ENCODE measurements at regions not wholly inside any gene's neighbourhood (a gene's known extent, or its start where the extent isn't known, plus 50 kb on each side); places are given as distances from the start of the nearest gene placed in this dataset.
"Not testable (repeated sequence)": the region's sequence is repeated elsewhere in the genome, so short reads cannot be mapped to it uniquely, and the experiment has no call there.

- 61 to 65% methylated on average over 3 of the region's 3 CpGs for WGBS, 2 donors
- intact Hi-C loops (cut with DNase I) = no loop called here
- TF ChIP-seq, protein P1, sequence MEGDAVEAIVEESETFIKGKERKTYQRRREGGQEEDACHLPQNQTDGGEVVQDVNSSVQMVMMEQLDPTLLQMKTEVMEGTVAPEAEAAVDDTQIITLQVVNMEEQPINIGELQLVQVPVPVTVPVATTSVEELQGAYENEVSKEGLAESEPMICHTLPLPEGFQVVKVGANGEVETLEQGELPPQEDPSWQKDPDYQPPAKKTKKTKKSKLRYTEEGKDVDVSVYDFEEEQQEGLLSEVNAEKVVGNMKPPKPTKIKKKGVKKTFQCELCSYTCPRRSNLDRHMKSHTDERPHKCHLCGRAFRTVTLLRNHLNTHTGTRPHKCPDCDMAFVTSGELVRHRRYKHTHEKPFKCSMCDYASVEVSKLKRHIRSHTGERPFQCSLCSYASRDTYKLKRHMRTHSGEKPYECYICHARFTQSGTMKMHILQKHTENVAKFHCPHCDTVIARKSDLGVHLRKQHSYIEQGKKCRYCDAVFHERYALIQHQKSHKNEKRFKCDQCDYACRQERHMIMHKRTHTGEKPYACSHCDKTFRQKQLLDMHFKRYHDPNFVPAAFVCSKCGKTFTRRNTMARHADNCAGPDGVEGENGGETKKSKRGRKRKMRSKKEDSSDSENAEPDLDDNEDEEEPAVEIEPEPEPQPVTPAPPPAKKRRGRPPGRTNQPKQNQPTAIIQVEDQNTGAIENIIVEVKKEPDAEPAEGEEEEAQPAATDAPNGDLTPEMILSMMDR (IDR thresholded peaks at IDR 0.05) = no peak
- no peak for TF ChIP-seq POLR2A (IDR thresholded peaks at IDR 0.05)
Measured at GRCh38 chr16:9630119-9630518, 538.7 kb downstream of the HAPSTR1 start.

DNA sequence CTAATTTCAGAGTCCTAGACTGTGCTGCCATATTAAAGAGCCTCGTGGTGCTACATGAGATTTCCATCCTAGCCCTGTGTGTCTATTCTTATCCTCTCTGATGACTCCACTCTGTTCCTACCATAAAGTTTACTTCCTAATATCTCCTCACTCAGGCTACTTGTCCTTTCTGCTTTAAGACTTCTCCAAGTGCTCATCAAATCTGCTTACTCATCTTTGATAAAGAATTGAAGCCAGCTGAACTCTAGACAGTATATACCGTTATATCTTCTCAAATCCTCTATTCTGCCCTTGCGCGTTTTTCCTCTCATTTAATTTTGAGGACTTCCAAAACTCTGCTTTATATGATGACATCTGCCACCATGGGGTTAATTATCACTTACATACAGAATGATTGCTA, 539.5 kb downstream of the HAPSTR1 start:
- Histone ChIP-seq H3K4me1 (no peaks in the 10 kb centered on the region), H3K4me3 (no peak overlapping the region), H3K36me3 (no peaks in the 10 kb centered on the region), H3K27me3 (no peaks in the 10 kb centered on the region), H3K9me3 (no peaks in the 10 kb centered on the region), H3K27ac (no peak overlapping the region)
- WGBS, 2 donors = 69 to 75% methylated on average over 4 of the region's 4 CpGs
- intact Hi-C loops (cut with DNase I) = no loop called here
- TF ChIP-seq, protein P1 (IDR thresholded peaks at IDR 0.05) = no peak
- no peak for TF ChIP-seq POLR2A (IDR thresholded peaks at IDR 0.05)
- DNase-seq = no peak

More at GRCh38 chr16:9630119-9630518, 538.7 kb downstream of the HAPSTR1 start:
- no peak overlapping the region for H3K4me3 ChIP-seq
- DNase-seq = no peak
- H3K27me3 ChIP-seq = no peaks in the 10 kb centered on the region
- no peaks in the 10 kb centered on the region for H3K36me3 ChIP-seq
- no peaks in the 10 kb centered on the region for H3K4me1 ChIP-seq
- H3K9me3 ChIP-seq = no peaks in the 10 kb centered on the region
- no peak overlapping the region for H3K27ac ChIP-seq

DNA sequence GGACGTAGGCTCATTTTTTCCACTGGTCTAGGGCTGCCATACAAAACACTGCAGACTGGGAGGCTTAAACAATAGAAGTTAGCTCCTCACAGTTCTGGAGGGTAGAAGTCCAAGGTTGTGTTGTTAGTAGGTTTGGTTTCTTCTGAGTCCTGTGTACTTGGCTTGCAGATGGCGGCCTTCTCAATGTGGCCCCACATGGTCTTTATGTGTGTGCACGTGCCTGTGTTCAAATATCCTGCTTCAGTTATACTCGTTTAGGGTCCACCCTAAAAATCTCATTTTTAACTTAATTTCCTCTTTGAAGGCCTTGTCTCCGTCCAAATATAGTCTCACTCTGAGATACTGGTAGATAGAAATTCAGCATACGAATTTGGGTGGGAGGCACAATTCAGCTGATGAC, 542.4 kb downstream of the HAPSTR1 start:
- 74 to 82% methylated on average over 5 to 6 of the region's 6 CpGs for WGBS, 2 donors
- Histone ChIP-seq H3K4me3 (no peak overlapping the region), H3K27ac (no peak overlapping the region), H3K36me3 (no peaks in the 10 kb centered on the region), H3K9me3 (no peaks in the 10 kb centered on the region), H3K27me3 (no peaks in the 10 kb centered on the region), H3K4me1 (no peaks in the 10 kb centered on the region)
- no peak for TF ChIP-seq POLR2A (IDR thresholded peaks at IDR 0.05)
- TF ChIP-seq, protein P1 (IDR thresholded peaks at IDR 0.05) = no peak
- DNase-seq = no peak
- intact Hi-C loops (cut with DNase I) = no loop called here

DNA sequence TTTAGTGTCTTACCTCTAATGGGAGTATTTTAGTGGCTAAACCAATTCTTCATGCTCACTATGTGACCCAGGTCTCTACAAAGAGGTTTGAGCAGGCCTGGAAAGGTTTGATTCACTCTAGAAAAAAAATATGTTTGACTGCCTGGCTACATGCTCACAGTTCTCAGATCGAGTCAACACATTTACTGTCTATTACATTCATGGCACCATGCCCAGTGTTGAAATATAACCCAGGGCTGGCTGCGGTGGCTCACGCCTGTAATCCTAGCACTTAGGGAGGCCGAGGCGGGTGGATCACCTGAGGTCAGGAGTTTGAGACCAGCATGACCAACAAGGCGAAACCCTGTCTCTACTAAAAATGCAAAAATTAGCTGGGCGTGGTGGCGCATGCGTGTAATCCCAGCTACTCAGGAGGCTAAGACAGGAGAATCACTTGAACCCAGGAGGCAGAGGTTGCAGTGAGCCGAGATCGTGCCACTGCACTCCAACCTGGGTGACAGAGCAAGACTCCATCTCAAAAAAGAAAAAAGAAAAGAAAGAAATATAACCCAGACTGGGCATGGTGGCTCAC, 543.8 kb downstream of the HAPSTR1 start:
- H3K27me3 ChIP-seq; DNase-seq; H3K36me3 ChIP-seq; H3K27ac ChIP-seq; H3K4me3 ChIP-seq; intact Hi-C loops (cut with DNase I); H3K4me1 ChIP-seq; H3K9me3 ChIP-seq: not testable (repeated sequence)
- WGBS, 2 donors = 86 to 100% methylated on average over 6 to 11 of the region's 11 CpGs

- 46 to 56% methylated on average over 3 of the region's 3 CpGs for WGBS, 2 donors
- H3K4me3 ChIP-seq = no peak overlapping the region
- peaks cover 0 to 4% (median 0%) of the 10 kb centered on the region in 4 donors for H3K27me3 ChIP-seq
- no peak for DNase-seq
- no peaks in the 10 kb centered on the region for H3K4me1 ChIP-seq
- TF ChIP-seq, protein P1 (IDR thresholded peaks at IDR 0.05) = no peak
- TF ChIP-seq POLR2A (IDR thresholded peaks at IDR 0.05) = no peak
- H3K27ac ChIP-seq = no peak overlapping the region
- intact Hi-C loops (cut with DNase I) = no loop called here
- H3K36me3 ChIP-seq = no peaks in the 10 kb centered on the region
- H3K9me3 ChIP-seq = no peaks in the 10 kb centered on the region
Measured at GRCh38 chr16:9644258-9644657, 538.0 kb downstream of the GRIN2A start.

GRCh38 chr16:9645911-9646310, 536.3 kb downstream of the GRIN2A start:
- DNase-seq = no peak
- 77 to 79% methylated on average over 3 of the region's 3 CpGs for WGBS, 2 donors
- H3K4me1 ChIP-seq = no peaks in the 10 kb centered on the region
- intact Hi-C loops (cut with DNase I) = no loop called here
- no peaks in the 10 kb centered on the region for H3K36me3 ChIP-seq
- TF ChIP-seq POLR2A (IDR thresholded peaks at IDR 0.05) = no peak
- TF ChIP-seq, protein P1 (IDR thresholded peaks at IDR 0.05) = no peak
- no peak overlapping the region for H3K4me3 ChIP-seq
- no peaks in the 10 kb centered on the region for H3K9me3 ChIP-seq
- peaks cover 0 to 4% (median 0%) of the 10 kb centered on the region in 4 donors for H3K27me3 ChIP-seq
- H3K27ac ChIP-seq = no peak overlapping the region
